WTC11 (cell line): ENCODE measurements at regions not wholly inside any gene's neighbourhood (a gene's known extent, or its start where the extent isn't known, plus 50 kb on each side); places are given as distances from the start of the nearest gene placed in this dataset.

ENCODE experiments used
- ATAC-seq: fragments of 200-7000 bp; cut with Tn5 transposase; 2 replicates; pipeline ENCODE4 v1.10.0; 2021; ENCODE audit warnings: mild to moderate bottlenecking, moderate library complexity
- CTCF ChIA-PET: fragments of 300-600 bp; sonication (Branson Sonifier 250); formaldehyde crosslinking; loops from one replicate; lab custom pipeline; 2021; ENCODE audit warnings: antibody characterized with exemption; lab: Charles Lee
- POLR2A ChIA-PET: fragments of 350-600 bp; sonication (Branson Sonifier 250); formaldehyde crosslinking; loops from one replicate; lab custom pipeline; 2021; ENCODE audit warnings: antibody characterized with exemption; lab: Charles Lee
- DNase-seq: peaks from one replicate; pipeline ENCODE4 v3.0.0; 2021; ENCODE audit warnings: low spot score
- H3K27ac Mint-ChIP-seq: 2 replicates; pipeline ENCODE4 v1.8.0; 2021; ENCODE audit warnings: mixed read lengths
- H3K27me3 Mint-ChIP-seq: 2 replicates; pipeline ENCODE4 v1.8.0; 2021; ENCODE audit warnings: low read depth, mild to moderate bottlenecking, moderate library complexity, mixed read lengths
- H3K36me3 Mint-ChIP-seq: 2 replicates; pipeline ENCODE4 v1.8.0; 2021; ENCODE audit warnings: mixed read lengths
- H3K4me1 Mint-ChIP-seq: 2 replicates; pipeline ENCODE4 v1.8.0; 2022; ENCODE audit warnings: mixed read lengths
- H3K4me3 Mint-ChIP-seq: 2 replicates; pipeline ENCODE4 v1.8.0; 2021; ENCODE audit warnings: mild to moderate bottlenecking, moderate library complexity, mixed read lengths
- H3K9me3 Mint-ChIP-seq: 2 replicates; pipeline ENCODE4 v1.8.0; 2021; ENCODE audit warnings: mixed read lengths
- CTCF ChIP-seq: fragments of 200-600 bp; IDR thresholded peaks from 2 replicates; pipeline ENCODE4 v1.8.0; 2022; ENCODE audit warnings: antibody characterized with exemption
- E2F4 ChIP-seq: sonication (generic); formaldehyde crosslinking; IDR thresholded peaks from 2 replicates; pipeline ENCODE4 v1.8.1; 2022; ENCODE audit warnings: low read depth, mild to moderate bottlenecking, moderate library complexity, missing genetic modification reagents, borderline replicate concordance
- E2F5 ChIP-seq: sonication (generic); formaldehyde crosslinking; IDR thresholded peaks from 2 replicates; pipeline ENCODE4 v1.8.1; 2022; ENCODE audit warnings: mild to moderate bottlenecking, moderate library complexity, missing genetic modification reagents
- ETV6 ChIP-seq: sonication (generic); formaldehyde crosslinking; IDR thresholded peaks from 2 replicates; pipeline ENCODE4 v1.8.1; 2022; ENCODE audit warnings: mild to moderate bottlenecking, missing genetic modification reagents
- FOXK1 ChIP-seq: sonication (generic); formaldehyde crosslinking; IDR thresholded peaks from 2 replicates; pipeline ENCODE4 v1.8.0; 2022; ENCODE audit warnings: mild to moderate bottlenecking, moderate library complexity, missing genetic modification reagents
- HMGA2 ChIP-seq: fragments of 250-450 bp; sonication (Bioruptor Pico); IDR thresholded peaks from 2 replicates; pipeline ENCODE4 v1.4.0; 2021; ENCODE audit warnings: mild to moderate bottlenecking, moderate library complexity
- IRF2 ChIP-seq: sonication (generic); formaldehyde crosslinking; IDR thresholded peaks from 2 replicates; pipeline ENCODE4 v1.8.0; 2022; ENCODE audit warnings: low read depth, missing genetic modification reagents, borderline replicate concordance
- MLX ChIP-seq: sonication (generic); formaldehyde crosslinking; IDR thresholded peaks from 2 replicates; pipeline ENCODE4 v1.8.1; 2023; ENCODE audit warnings: mild to moderate bottlenecking, missing genetic modification reagents, moderate library complexity
- MYBL2 ChIP-seq: sonication (generic); formaldehyde crosslinking; IDR thresholded peaks from 2 replicates; pipeline ENCODE4 v1.8.1; 2023; ENCODE audit warnings: mild to moderate bottlenecking, moderate library complexity, missing genetic modification reagents
- NR2C2 ChIP-seq: sonication (generic); formaldehyde crosslinking; IDR thresholded peaks from 2 replicates; pipeline ENCODE4 v1.8.0; 2022; ENCODE audit warnings: mild to moderate bottlenecking, missing genetic modification reagents
- TEAD1 ChIP-seq: sonication (generic); formaldehyde crosslinking; IDR thresholded peaks from 2 replicates; pipeline ENCODE4 v1.8.0; 2022; ENCODE audit warnings: mild to moderate bottlenecking, missing genetic modification reagents
- TP53 ChIP-seq: sonication (generic); formaldehyde crosslinking; IDR thresholded peaks from 2 replicates; pipeline ENCODE4 v1.8.1; 2023; ENCODE audit warnings: mild to moderate bottlenecking, missing genetic modification reagents
- USF1 ChIP-seq: sonication (generic); formaldehyde crosslinking; IDR thresholded peaks from 2 replicates; pipeline ENCODE4 v1.8.0; 2022; ENCODE audit warnings: mild to moderate bottlenecking, missing genetic modification reagents
- ZBTB21 ChIP-seq: sonication (generic); formaldehyde crosslinking; IDR thresholded peaks from 2 replicates; pipeline ENCODE4 v1.8.1; 2023; ENCODE audit warnings: mild to moderate bottlenecking, missing genetic modification reagents, borderline replicate concordance
- ZNF396 ChIP-seq: fragments of 250-450 bp; sonication (Bioruptor Pico); IDR thresholded peaks from 2 replicates; pipeline ENCODE4 v1.8.0; 2021; ENCODE audit warnings: mild to moderate bottlenecking, moderate library complexity, borderline replicate concordance
- ZNF532 ChIP-seq: fragments of 250-450 bp; sonication (Bioruptor Pico); IDR thresholded peaks from 2 replicates; pipeline ENCODE4 v1.9.0; 2021; ENCODE audit warnings: mild to moderate bottlenecking, borderline replicate concordance
- TF ChIP-seq, protein P1 (sequence below): sonication (generic); formaldehyde crosslinking; IDR thresholded peaks from 2 replicates; pipeline ENCODE4 v1.8.1; 2023; ENCODE audit warnings: mild to moderate bottlenecking, missing genetic modification reagents

- ATAC-seq = peak; percentile 63
- no peaks in the 10 kb centered on the region for H3K36me3 Mint-ChIP-seq
- peaks cover 27% of the 10 kb centered on the region for H3K4me1 Mint-ChIP-seq
- no peak overlapping the region for H3K4me3 Mint-ChIP-seq
- no peak overlapping the region for H3K27ac Mint-ChIP-seq
- no peak for TF ChIP-seq TP53 (CRISPR knock-in tag)
- peak; percentile 34; the same call in 1 of the 2 replicates for TF ChIP-seq CTCF
- TF ChIP-seq ETV6 (CRISPR knock-in tag) = no peak
- TF ChIP-seq, all 79 proteins: peak for 1
- Mint-ChIP-seq H3K9me3 (no peaks in the 10 kb centered on the region), H3K27me3 (no peaks in the 10 kb centered on the region)
- peak; percentile 48 for DNase-seq
- ChIA-PET POLR2A (no interaction called here), CTCF (interaction anchor here (0.6 to 3.3 kb wide), 21 partner anchors 8 to 310 kb away, joined by 3 to 37 read pairs (median 5); partner anchors contain the start of gene DAD1)
Observed at GRCh38 chr14:22472935-22473854, 115.8 kb downstream of the DAD1 start.

GRCh38 chr14:22472466-22472865 is 116.6 kb downstream of the DAD1 start:
- peaks cover 24% of the 10 kb centered on the region for H3K4me1 Mint-ChIP-seq
- ATAC-seq = no peak
- no peak overlapping the region for H3K4me3 Mint-ChIP-seq
- TF ChIP-seq FOXK1 (CRISPR knock-in tag) (no peak), E2F5 (no peak), E2F4 (CRISPR knock-in tag) (no peak), CTCF (no peak), ZNF532 (CRISPR knock-in tag) (no peak), HMGA2 (CRISPR knock-in tag) (no peak), ZNF396 (CRISPR knock-in tag) (no peak), IRF2 (no peak), TEAD1 (CRISPR knock-in tag) (no peak), ZBTB21 (CRISPR knock-in tag) (no peak), MYBL2 (no peak), USF1 (CRISPR knock-in tag) (no peak), NR2C2 (no peak), MLX (CRISPR knock-in tag) (no peak)
- TF ChIP-seq, protein P1, sequence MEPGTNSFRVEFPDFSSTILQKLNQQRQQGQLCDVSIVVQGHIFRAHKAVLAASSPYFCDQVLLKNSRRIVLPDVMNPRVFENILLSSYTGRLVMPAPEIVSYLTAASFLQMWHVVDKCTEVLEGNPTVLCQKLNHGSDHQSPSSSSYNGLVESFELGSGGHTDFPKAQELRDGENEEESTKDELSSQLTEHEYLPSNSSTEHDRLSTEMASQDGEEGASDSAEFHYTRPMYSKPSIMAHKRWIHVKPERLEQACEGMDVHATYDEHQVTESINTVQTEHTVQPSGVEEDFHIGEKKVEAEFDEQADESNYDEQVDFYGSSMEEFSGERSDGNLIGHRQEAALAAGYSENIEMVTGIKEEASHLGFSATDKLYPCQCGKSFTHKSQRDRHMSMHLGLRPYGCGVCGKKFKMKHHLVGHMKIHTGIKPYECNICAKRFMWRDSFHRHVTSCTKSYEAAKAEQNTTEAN (CRISPR knock-in tag) = no peak
- no peaks in the 10 kb centered on the region for H3K27me3 Mint-ChIP-seq
- POLR2A ChIA-PET = no interaction called here
- DNase-seq = no peak
- no peaks in the 10 kb centered on the region for H3K36me3 Mint-ChIP-seq
- H3K9me3 Mint-ChIP-seq = no peaks in the 10 kb centered on the region
- no peak overlapping the region for H3K27ac Mint-ChIP-seq
- CTCF ChIA-PET = interaction anchor here (0.6 to 3.3 kb wide), 23 partner anchors 8 to 309 kb away, joined by 3 to 37 read pairs (median 5); partner anchors contain the start of gene DAD1
